AG08396 (cell line): ENCODE measurements at regions not wholly inside any gene's neighbourhood (a gene's known extent, or its start where the extent isn't known, plus 50 kb on each side); places are given as distances from the start of the nearest gene placed in this dataset.

Source experiments
- DNase-seq: peaks from one replicate; pipeline ENCODE4 v3.0.0; 2012; ENCODE audit warnings: low spot score, mixed read lengths

GRCh38 chr14:34931206-34931605, 51.6 kb upstream of the SRP54 start:
- peak; percentile 18 for DNase-seq

DNA sequence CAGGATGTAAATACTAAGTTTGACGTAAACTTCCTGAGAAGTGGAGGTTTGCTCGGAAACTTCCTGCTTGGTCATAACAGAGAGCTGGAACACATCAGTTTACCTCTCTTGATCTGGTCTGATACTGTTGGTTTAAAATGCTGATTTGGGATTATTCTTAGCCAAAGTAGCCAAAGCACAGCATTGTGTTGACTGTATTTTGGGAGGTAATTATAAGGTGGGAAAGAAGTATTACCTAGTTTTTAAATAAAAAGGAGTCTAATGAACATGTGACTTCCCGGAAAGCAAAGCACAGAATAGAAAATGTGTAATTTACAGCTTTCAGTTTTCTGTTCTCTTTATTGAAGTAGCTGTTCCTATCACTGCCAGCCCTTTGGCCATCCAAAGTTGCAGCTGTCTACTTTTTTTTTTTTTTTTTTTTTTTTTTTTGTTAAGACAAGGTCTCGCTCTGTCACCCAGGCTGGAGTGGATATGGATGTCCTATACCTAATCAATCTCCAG, 52.2 kb upstream of the SRP54 start:
- DNase-seq, result no peak

DNA sequence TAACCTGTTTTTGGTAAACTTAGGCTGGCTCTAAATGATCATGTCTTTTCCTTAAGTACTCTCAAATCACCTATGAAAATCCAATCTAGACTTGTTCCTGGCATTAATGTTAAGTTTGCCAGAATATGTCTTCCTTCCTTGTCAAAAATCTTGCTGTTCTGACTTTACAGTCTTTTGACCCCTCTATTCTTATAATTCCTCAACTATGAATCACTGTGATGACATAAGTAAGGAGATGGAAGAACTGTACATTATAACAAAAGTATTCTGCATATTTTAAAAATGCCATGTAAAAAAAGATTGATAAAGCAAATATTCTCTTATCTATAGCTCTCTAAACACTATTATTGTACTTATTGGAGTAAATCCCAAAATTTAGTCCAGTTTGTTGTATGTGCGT, 51.4 kb upstream of the BAZ1A start:
- DNase-seq, result no peak
